Muscle of leg (tissue), 3 donors: ENCODE measurements at regions not wholly inside any gene's neighbourhood (a gene's known extent, or its start where the extent isn't known, plus 50 kb on each side); places are given as distances from the start of the nearest gene placed in this dataset.

Experiments
- DNase-seq: peaks from one replicate; pipeline ENCODE4 v3.0.0; 2013
- H3K27ac ChIP-seq: one replicate; pipeline ENCODE4 v1.5.1; 2013; ENCODE audit warnings: mild to moderate bottlenecking, low read length, control low read depth
- H3K27me3 ChIP-seq: one replicate; pipeline ENCODE4 v1.6.1; 2013; ENCODE audit warnings: low read length; ENCODE audit not compliant: control insufficient read depth, insufficient read depth
- H3K36me3 ChIP-seq: one replicate; pipeline ENCODE4 v1.6.1; 2013; ENCODE audit warnings: low read length; ENCODE audit not compliant: control insufficient read depth, insufficient read depth
- H3K4me1 ChIP-seq: one replicate; pipeline ENCODE4 v1.6.1; 2013; ENCODE audit warnings: low read length; ENCODE audit not compliant: control insufficient read depth, insufficient read depth
- H3K4me3 ChIP-seq: one replicate; pipeline ENCODE4 v1.5.1; 2013; ENCODE audit warnings: low read length, control low read depth
- H3K9me3 ChIP-seq: replicated peaks from 2 replicates; pipeline ENCODE4 v1.6.1; 2013; ENCODE audit warnings: low read depth, low read length; ENCODE audit not compliant: control insufficient read depth
- WGBS: methylation state at CpG from one replicate; pipeline ENCODE4 v1.1.5; 2013; ENCODE audit warnings: missing lambda C conversion rate; ENCODE audit not compliant: insufficient coverage; 5-methylcytosine and 5-hydroxymethylcytosine counted together

DNA sequence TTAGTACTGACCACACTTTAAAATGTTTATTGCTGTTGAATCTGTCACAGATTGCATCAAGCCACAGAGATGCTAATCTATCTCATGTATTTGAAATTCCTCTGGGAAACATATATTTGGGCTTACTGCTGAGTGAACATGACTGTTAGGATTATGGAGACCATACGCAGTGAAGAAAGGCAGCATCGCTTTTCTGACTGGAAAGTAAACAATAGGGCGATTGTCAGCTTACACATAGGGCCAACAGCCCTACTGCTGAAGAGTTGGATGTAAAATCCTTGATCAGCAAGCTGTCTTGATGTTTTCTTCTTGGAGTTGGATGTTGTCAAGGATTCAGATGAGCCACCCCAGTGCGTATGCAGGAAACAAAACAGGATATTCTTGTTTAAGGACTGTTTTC is 368.7 kb upstream of the ADGRL2 start:
- no peaks in the 10 kb centered on the region for H3K27me3 ChIP-seq
- no peak for DNase-seq
- H3K9me3 ChIP-seq: no peaks in the 10 kb centered on the region
- no peaks in the 10 kb centered on the region for H3K36me3 ChIP-seq
- 35% methylated on average over 3 of the region's 4 CpGs for WGBS
- no peaks in the 10 kb centered on the region for H3K4me1 ChIP-seq
- H3K4me3 ChIP-seq: no peak overlapping the region
- peak overlapping the region; percentile 25 for H3K27ac ChIP-seq

DNA sequence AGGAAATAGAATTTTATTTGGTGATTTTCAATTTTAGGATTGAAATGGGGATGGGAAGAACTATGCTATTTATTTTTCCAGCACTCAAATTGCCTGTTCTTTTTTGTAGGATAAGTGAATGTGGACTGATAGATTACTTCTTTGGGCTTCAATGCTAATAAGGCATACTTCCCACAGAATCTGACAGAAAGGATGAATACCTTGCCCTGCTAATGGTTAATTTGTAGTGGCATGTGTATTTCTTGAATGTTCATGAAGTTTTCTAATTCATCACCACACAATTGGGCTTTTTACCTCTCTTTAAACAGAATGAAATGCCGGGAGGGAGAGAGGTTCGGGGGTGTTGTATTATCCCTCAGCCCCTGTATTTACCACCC is 369.1 kb upstream of the ADGRL2 start:
- no peaks in the 10 kb centered on the region for H3K36me3 ChIP-seq
- no peak for DNase-seq
- no peaks in the 10 kb centered on the region for H3K4me1 ChIP-seq
- no peak overlapping the region for H3K27ac ChIP-seq
- no peaks in the 10 kb centered on the region for H3K27me3 ChIP-seq
- no peak overlapping the region for H3K4me3 ChIP-seq
- H3K9me3 ChIP-seq: no peaks in the 10 kb centered on the region
- no CpG with 5 or more reads among the region's 2 CpGs for WGBS

DNA sequence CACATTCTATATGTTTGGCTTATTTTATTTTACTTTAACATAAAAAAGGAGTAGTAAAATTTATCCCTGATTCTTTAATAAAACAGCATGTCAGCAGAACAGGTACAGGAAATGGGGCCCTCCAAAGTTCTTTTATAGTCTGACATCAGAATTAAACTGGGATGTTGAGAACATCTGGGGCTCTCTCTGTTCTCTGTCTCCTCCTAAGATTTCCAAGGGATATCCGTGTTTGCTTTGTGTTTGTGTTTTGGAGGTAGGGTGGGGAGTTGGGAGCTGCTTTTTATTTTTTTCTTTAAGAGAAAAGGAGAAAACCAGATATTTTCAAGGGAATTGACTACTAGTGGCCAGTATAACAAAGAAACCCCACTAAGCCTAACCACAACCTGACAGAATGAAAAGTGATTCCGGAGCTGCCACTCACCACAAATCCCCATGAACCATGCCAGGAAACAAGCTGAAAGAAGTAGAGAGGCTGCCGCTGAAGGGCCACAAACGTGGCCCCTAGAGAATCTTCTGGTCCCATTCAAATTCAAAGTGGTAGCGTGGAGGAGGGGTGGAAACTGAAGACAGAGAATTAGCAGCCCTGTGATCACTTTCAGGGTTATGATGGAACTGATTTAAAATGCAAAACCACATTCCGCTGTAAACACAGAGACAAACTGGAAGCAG is 369.6 kb upstream of the ADGRL2 start:
- 15% methylated on average over 2 of the region's 6 CpGs for WGBS
- DNase-seq: peak; percentile 51
- no peaks in the 10 kb centered on the region for H3K36me3 ChIP-seq
- no peak overlapping the region for H3K27ac ChIP-seq
- no peaks in the 10 kb centered on the region for H3K9me3 ChIP-seq
- no peak overlapping the region for H3K4me3 ChIP-seq
- H3K27me3 ChIP-seq: no peaks in the 10 kb centered on the region
- no peaks in the 10 kb centered on the region for H3K4me1 ChIP-seq

DNA sequence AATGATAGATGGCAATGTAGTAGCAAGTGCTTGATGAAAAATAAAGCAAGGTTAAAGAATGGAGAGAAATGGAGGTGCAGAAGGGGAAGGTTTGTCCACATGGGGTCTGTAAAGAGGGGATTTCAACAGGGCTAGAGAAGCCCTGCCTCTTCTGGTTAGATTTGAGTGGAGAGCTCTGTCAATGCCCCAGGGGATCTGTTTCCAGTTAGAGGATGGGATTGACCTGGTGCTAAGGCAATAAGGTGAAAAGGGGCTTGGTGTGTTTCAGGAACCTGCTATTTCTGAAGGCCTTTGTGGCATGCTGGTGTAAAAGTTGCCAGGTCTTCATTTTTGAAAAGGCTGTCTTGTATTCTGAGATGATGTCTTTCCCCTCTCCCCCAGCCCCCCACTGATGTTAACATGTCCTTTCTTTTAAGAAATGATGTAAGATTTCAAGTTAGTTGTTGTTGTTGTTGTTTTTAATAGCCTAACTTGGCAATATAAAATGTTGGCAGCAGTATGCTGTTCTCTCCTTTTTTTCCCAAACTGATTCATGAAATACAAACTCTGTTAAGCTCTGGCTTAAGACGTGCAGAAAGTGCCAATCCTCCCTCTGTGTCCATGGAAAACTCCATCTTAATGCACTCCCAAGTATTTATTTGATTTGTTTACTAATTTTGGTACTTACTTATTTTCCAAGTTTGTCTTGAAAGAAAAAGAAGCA is 370.3 kb upstream of the ADGRL2 start:
- H3K27ac ChIP-seq: no peak overlapping the region

DNA sequence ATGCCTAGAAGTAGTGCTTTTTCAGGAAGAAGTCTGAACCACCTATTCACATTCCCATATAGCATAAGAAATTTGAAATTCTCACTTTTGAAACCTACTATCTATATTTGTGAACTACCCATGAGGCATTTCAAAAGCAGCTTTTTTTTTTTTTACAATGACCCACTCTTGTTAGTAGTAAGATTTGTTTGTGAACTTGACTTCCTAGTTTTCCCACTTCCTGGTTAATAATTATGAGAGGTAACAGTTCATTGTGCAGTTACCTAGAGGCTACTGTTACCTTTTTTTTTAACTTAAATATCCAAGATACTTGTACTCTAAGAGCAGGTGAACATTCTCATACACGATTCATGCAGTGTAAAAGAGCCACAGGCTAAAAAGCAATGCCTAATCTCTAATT is 371.7 kb upstream of the ADGRL2 start:
- no peak overlapping the region for H3K4me3 ChIP-seq
- no peaks in the 10 kb centered on the region for H3K36me3 ChIP-seq
- H3K4me1 ChIP-seq: no peaks in the 10 kb centered on the region
- no CpG with 5 or more reads among the region's 1 CpG for WGBS
- no peak for DNase-seq
- H3K27ac ChIP-seq: no peak overlapping the region
- no peaks in the 10 kb centered on the region for H3K9me3 ChIP-seq
- H3K27me3 ChIP-seq: no peaks in the 10 kb centered on the region

More for the DNA sequence above, 370.3 kb upstream of the ADGRL2 start:
- no peaks in the 10 kb centered on the region for H3K27me3 ChIP-seq
- no peaks in the 10 kb centered on the region for H3K4me1 ChIP-seq
- no peaks in the 10 kb centered on the region for H3K9me3 ChIP-seq
- H3K36me3 ChIP-seq: no peaks in the 10 kb centered on the region
- no peak for DNase-seq
- WGBS: no CpG with 5 or more reads among the region's 1 CpG
- H3K4me3 ChIP-seq: no peak overlapping the region

DNA sequence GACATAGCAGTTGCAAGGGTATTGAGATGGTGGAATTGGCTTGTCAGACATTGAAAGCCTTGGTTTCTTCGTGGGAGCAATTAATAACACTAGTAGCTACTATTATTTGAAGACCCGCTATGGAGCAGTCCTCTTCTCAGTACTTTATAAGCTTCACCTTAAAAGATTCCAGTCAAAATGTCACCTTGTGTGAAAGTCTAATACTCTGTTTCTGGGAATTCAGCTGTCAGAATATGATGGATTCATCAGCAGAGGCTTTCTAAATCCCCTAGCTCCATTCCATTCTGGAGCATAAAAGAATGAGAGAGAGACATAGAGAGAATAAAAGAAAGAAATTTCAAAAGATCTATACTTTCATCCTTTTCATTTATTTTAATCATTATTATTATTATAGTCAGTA is 375.9 kb upstream of the ADGRL2 start:
- Histone ChIP-seq H3K27ac (no peak overlapping the region), H3K36me3 (no peaks in the 10 kb centered on the region), H3K4me1 (no peaks in the 10 kb centered on the region), H3K27me3 (no peaks in the 10 kb centered on the region), H3K4me3 (no peak overlapping the region), H3K9me3 (no peaks in the 10 kb centered on the region)
- no CpG with 5 or more reads among the region's 2 CpGs for WGBS
- DNase-seq: no peak

DNA sequence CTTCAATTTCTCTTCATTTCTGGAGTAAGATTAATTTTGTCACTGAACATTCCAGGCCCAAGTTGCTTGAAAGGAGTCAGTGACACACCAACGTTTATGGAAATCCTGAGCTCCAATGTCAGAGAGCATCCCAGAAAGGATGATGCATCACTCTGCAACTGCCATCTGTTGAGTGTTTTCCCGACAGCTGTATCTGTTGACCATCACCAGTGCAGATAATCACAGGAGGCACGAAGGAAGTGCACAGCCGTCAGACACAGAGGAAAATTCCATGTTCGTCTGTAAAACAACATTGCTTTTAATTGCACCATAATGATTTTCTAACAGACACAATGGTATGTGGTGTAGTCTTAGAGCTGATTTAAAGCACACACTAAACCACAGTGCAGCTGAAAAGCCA is 376.7 kb upstream of the ADGRL2 start:
- no peaks in the 10 kb centered on the region for H3K4me1 ChIP-seq
- no peaks in the 10 kb centered on the region for H3K27me3 ChIP-seq
- H3K9me3 ChIP-seq: no peaks in the 10 kb centered on the region
- H3K36me3 ChIP-seq: no peaks in the 10 kb centered on the region
- H3K27ac ChIP-seq: peak overlapping the region; percentile 32
- WGBS: 17% methylated on average over 1 of the region's 5 CpGs
- peak; percentile 56 for DNase-seq
- H3K4me3 ChIP-seq: no peak overlapping the region

DNA sequence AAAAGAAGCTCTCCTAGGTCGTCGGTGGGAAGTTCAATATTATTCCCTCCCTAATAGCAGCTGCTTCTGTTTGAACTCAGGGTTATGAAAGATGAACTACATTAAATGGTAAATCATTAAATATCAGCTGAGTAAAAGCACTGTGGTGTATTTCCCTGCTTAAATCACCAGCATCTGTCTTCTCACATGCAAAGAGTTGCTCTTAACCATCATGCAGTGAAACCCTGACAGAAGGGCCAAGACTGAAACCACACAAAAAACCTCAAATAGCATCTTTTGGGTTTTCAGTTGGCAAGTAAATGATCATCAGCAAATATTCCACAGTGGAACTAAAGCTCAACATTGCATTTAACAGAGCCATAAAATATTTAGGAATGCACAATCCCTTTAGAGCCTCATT is 380.0 kb upstream of the ADGRL2 start:
- WGBS: no CpG with 5 or more reads among the region's 2 CpGs

DNA sequence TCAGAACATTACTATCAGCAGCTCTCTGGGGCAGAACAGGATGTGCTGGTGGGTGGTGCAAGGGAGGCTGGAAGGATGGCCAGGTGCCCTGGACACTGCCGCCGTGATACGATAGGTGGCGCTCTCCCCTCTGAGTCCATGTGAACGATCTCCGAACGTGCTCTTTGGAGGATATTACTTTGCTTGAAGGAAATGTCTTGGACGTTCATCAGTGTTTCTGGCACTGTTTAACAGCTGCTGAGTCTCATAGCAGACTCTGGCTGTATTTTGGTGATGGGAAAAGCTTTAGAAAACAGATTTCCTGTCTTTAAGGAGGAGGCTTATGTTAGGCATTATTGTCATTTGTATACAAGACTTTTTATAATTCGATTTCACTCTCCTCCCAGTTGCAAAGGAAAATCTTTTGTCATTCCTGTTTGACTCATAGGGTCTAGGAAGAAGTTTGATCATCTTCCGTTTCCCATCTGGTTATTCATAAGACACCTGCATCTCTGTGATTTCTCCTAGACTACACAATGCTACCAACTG is 386.2 kb upstream of the ADGRL2 start:
- no peaks in the 10 kb centered on the region for H3K9me3 ChIP-seq
- H3K36me3 ChIP-seq: no peaks in the 10 kb centered on the region
- peaks cover 2% of the 10 kb centered on the region for H3K4me1 ChIP-seq
- DNase-seq: peak; percentile 98
- peak overlapping the region; percentile 82 for H3K27ac ChIP-seq
- 0% methylated on average over 7 of the region's 10 CpGs for WGBS
- no peak overlapping the region for H3K4me3 ChIP-seq
- H3K27me3 ChIP-seq: no peaks in the 10 kb centered on the region

More for the DNA sequence above, 380.0 kb upstream of the ADGRL2 start:
- H3K4me1 ChIP-seq: no peaks in the 10 kb centered on the region
- no peak for DNase-seq
- no peak overlapping the region for H3K27ac ChIP-seq
- H3K36me3 ChIP-seq: no peaks in the 10 kb centered on the region
- H3K27me3 ChIP-seq: no peaks in the 10 kb centered on the region
- H3K9me3 ChIP-seq: no peaks in the 10 kb centered on the region
- no peak overlapping the region for H3K4me3 ChIP-seq

DNA sequence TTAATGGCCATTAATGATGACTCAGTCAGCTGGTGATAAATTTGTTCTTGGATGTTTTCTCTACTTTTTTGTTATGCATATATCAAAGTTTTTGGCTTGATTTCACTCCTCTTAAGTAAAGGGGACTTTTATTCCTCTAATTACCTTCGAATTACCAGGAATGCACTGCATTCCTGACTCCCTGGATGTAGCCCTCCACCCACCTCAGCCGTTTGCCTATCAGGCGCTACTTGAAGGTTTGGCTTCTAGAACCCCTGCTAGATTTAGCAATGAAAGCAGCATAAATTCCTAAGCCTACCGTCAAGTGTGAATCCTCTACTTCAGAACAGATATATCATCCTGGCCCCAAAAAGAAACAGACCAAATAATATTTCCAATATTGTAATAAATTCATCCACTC is 387.8 kb upstream of the ADGRL2 start:
- no peak overlapping the region for H3K27ac ChIP-seq

More for the DNA sequence above, 387.8 kb upstream of the ADGRL2 start:
- Histone ChIP-seq H3K27me3 (no peaks in the 10 kb centered on the region), H3K9me3 (no peaks in the 10 kb centered on the region), H3K36me3 (no peaks in the 10 kb centered on the region), H3K4me1 (peaks cover 2% of the 10 kb centered on the region), H3K4me3 (no peak overlapping the region)
- DNase-seq: no peak
- WGBS: 83% methylated on average over 3 of the region's 4 CpGs
